ENCODE measurements at regions not wholly inside any gene's neighbourhood (a gene's known extent, or its start where the extent isn't known, plus 50 kb on each side); places are given as distances from the start of the nearest gene placed in this dataset.
"Not testable (repeated sequence)": the region's sequence is repeated elsewhere in the genome, so short reads cannot be mapped to it uniquely, and the experiment has no call there.

GRCh38 chr13:54268013-54268695 is 1239.5 kb downstream of the OLFM4 start:
- TF ChIP-seq REST (IDR thresholded peaks at IDR 0.05); HNF4A (conservative IDR thresholded peaks at IDR 0.05); CTCF (IDR thresholded peaks at IDR 0.05; ENCODE audit: low read depth, low read length, missing input control); FOXA2 (IDR thresholded peaks at IDR 0.05); JUND (IDR thresholded peaks at IDR 0.05): not testable (repeated sequence)
